ENCODE measurements at regions not wholly inside any gene's neighbourhood (a gene's known extent, or its start where the extent isn't known, plus 50 kb on each side); places are given as distances from the start of the nearest gene placed in this dataset.

DNA sequence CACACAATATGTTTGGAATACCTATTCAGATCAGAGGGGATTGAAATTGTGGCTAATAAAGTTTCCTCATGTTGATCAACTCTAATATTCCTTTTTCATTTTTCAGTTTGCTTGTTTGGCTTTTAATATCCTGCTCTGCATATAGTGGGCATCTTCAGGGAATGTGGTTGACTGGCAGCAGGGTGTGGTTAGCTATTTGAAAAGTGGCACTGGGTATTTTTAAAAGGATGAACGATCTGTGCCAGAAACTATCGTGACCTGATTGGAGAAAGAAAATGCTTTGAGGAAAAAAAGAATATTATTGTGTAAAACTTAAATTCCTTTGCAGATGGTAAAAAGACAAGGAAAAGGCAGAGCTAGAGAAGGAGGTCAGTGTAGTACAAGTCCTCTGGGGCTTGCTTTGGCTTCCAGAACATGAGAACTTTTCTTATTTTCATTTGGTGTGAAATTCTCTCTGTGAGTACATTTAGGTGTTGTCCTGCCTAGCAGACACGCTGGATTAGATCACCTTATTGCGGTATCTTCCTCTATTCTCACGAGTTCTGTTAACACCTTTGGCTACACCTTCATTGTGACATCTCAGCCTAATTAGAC, 329.7 kb upstream of the SNX7 start:
- no peak for DNase-seq (ENCODE audit: low spot score)
- TF ChIP-seq, protein P1, sequence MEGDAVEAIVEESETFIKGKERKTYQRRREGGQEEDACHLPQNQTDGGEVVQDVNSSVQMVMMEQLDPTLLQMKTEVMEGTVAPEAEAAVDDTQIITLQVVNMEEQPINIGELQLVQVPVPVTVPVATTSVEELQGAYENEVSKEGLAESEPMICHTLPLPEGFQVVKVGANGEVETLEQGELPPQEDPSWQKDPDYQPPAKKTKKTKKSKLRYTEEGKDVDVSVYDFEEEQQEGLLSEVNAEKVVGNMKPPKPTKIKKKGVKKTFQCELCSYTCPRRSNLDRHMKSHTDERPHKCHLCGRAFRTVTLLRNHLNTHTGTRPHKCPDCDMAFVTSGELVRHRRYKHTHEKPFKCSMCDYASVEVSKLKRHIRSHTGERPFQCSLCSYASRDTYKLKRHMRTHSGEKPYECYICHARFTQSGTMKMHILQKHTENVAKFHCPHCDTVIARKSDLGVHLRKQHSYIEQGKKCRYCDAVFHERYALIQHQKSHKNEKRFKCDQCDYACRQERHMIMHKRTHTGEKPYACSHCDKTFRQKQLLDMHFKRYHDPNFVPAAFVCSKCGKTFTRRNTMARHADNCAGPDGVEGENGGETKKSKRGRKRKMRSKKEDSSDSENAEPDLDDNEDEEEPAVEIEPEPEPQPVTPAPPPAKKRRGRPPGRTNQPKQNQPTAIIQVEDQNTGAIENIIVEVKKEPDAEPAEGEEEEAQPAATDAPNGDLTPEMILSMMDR (IDR thresholded peaks at IDR 0.05; ENCODE audit: borderline replicate concordance, control extremely low read depth, extremely low read depth, insufficient read depth, missing control alignments): no peak
- in situ Hi-C loops (cut with MboI; ENCODE audit: low sequenced_read_pairs, unreplicated experiment): no loop called here

DNA sequence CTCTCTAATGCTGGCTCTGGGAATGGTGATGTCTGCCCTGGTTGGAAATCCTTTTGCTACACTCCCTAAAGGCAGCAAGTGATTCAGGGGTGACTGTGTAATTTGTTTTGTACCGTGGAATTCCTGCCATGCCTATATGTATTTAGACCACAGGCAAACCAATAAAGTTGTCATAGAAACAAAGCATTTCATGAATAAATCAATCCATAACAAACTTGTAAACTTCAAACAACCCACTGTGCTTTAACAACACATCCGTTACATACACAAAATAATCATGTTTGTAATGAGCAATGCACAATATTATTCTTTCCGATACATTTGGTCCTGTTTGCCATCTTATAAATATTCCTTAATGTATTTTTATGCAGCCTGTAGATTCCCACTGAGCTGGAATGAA, 330.3 kb upstream of the SNX7 start:
- no peak for DNase-seq (ENCODE audit: low spot score)
- TF ChIP-seq, protein P1 (IDR thresholded peaks at IDR 0.05; ENCODE audit: borderline replicate concordance, control extremely low read depth, extremely low read depth, insufficient read depth, missing control alignments): no peak
- in situ Hi-C loops (cut with MboI; ENCODE audit: low sequenced_read_pairs, unreplicated experiment): no loop called here

DNA sequence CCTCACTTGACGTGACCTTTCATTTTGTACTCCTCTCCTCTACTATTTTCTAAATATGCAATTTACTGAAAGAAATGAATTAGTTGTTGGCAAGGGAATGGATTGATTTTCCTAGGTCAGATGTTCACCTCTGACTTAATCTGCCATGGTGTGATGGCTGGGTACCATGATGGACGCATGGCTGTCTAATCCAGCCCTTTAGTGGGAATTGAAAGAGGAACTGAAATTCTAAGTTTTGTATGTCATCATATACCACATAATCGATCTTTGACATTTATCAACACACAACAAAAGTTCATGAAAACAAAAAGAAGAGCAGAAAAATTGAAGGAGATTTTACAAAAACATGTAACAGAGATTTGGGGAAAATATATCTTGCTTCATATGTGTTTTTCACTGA, 331.3 kb upstream of the SNX7 start:
- no peak for DNase-seq (ENCODE audit: low spot score)
- TF ChIP-seq, protein P1 (IDR thresholded peaks at IDR 0.05; ENCODE audit: borderline replicate concordance, control extremely low read depth, extremely low read depth, insufficient read depth, missing control alignments): no peak
- in situ Hi-C loops (cut with MboI; ENCODE audit: low sequenced_read_pairs, unreplicated experiment): no loop called here

DNA sequence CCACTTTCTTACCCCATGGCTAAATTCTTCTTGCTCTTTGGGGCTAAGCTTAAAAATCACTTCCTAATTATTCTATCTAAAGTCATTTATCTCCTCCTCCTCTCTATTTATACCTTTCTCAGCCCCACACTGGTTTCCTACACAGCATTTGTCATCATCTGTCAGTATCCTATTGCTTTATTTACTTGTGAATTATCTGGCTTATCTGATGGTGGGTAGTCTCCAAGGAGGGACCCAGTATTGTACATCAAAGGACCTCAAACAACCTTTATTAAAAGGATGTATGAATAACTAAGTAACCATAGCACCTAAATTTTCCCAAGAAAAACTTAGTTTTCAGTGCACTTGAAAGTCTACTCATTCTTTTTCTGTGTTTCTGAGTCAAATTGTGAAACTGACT, 332.7 kb upstream of the SNX7 start:
- in situ Hi-C loops (cut with MboI; ENCODE audit: low sequenced_read_pairs, unreplicated experiment): no loop called here
- TF ChIP-seq, protein P1 (IDR thresholded peaks at IDR 0.05; ENCODE audit: borderline replicate concordance, control extremely low read depth, extremely low read depth, insufficient read depth, missing control alignments): no peak
- no peak for DNase-seq (ENCODE audit: low spot score)

DNA sequence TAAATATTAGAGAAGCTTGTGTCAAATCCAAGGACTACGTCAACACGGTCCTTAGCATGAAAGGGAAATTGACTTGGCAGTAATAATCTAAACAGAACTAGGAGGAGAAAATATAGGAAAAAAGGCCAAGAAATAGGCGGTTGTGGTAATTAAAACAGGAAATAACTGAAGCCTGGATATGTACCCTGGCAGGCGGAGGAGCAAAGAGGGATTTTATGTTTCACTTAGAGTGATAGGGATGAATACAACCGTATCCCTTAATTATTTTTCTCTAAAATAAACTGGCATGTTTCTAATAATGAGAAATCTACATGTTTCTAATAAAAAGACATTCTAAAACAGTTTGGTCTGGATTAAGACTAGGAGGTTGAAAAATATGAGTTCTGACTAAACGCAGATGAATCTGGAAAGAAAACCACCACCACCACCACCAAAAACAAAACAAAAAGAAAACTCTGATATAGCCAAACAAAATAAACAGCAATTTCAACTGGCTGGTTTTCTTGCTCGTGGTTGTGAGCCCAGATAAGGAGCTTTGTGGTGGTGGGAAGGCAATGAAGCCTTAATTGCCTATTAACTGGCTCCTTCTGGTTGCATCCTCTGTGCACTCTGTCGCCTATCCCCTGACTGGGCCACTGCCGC, 334.2 kb upstream of the SNX7 start:
- DNase-seq (ENCODE audit: low spot score): no peak
- TF ChIP-seq, protein P1 (IDR thresholded peaks at IDR 0.05; ENCODE audit: borderline replicate concordance, control extremely low read depth, extremely low read depth, insufficient read depth, missing control alignments): no peak
- in situ Hi-C loops (cut with MboI; ENCODE audit: low sequenced_read_pairs, unreplicated experiment): no loop called here

DNA sequence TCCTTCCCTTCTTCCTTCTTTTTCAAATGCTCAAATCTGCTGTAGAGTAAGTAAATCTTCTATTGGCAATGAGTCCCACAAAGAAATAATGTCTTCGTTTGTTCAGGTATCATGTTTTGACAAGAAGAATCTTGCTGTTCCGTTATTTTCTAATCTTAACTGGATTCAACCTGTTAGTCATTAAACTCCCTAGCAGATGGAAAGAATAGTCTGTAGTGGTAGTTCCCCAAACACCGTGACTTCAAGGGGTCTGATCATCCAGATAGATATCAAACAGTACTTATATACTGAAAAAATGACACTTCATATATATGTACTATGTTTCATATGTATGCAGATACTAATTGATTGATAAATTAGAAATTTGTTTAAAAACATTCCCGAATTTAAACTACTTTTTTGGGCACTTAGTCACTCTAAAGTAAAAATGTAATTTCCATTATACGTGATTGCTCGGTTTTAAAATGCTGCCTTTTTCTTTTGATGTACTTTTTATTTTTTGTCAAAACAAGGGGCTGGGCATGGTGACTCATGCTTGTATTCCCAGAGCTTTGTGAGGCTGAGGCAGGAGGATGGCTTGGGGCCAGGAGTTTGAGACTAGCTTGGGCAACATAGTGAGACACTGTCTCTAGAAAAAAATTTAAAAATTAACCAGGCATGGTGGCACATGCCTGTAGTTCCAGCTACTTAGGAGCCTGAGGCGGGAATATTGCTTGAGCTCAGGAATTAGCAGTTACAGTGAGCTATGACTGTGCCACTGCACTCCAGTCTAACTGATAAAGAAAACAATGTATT, 335.7 kb upstream of the SNX7 start:
- TF ChIP-seq, protein P1 (IDR thresholded peaks at IDR 0.05; ENCODE audit: borderline replicate concordance, control extremely low read depth, extremely low read depth, insufficient read depth, missing control alignments): no peak
- no peak for DNase-seq (ENCODE audit: low spot score)
- in situ Hi-C loops (cut with MboI; ENCODE audit: low sequenced_read_pairs, unreplicated experiment): no loop called here

Measured in GM13976 (cell line).